Progenitor cell of endocrine pancreas (in vitro differentiated cells): ENCODE measurements at regions not wholly inside any gene's neighbourhood (a gene's known extent, or its start where the extent isn't known, plus 50 kb on each side); places are given as distances from the start of the nearest gene placed in this dataset.

ENCODE experiments used
- DNase-seq: peaks from one replicate; pipeline ENCODE4 v3.0.0; 2021; ENCODE audit warnings: low spot score; ENCODE audit not compliant: unreplicated experiment
- H3K27ac Mint-ChIP-seq: 2 replicates; pipeline ENCODE4 v1.8.0; 2021; ENCODE audit warnings: mild to moderate bottlenecking, moderate library complexity, mixed read lengths
- H3K27me3 Mint-ChIP-seq: 2 replicates; pipeline ENCODE4 v1.8.0; 2021; ENCODE audit warnings: mixed read lengths
- H3K36me3 Mint-ChIP-seq: 2 replicates; pipeline ENCODE4 v1.8.0; 2022; ENCODE audit warnings: mixed read lengths; ENCODE audit not compliant: insufficient read depth
- H3K4me1 Mint-ChIP-seq: 2 replicates; pipeline ENCODE4 v1.8.0; 2021; ENCODE audit warnings: low read depth, mixed read lengths
- H3K4me3 Mint-ChIP-seq: 2 replicates; pipeline ENCODE4 v1.8.0; 2021; ENCODE audit warnings: low read depth, mild to moderate bottlenecking, moderate library complexity, mixed read lengths
- H3K9me3 Mint-ChIP-seq: 2 replicates; pipeline ENCODE4 v1.8.0; 2021; ENCODE audit warnings: low read depth, mixed read lengths
- CTCF ChIP-seq: fragments of 200-600 bp; sonication (generic); IDR thresholded peaks from one replicate; pipeline ENCODE4 v1.5.0; 2021; ENCODE audit warnings: antibody characterized with exemption, mild to moderate bottlenecking; ENCODE audit not compliant: unreplicated experiment

GRCh38 chr5:1685066-1685465 lies 114.6 kb downstream of the MRPL36 start:
- TF ChIP-seq CTCF: no peak
- H3K9me3 Mint-ChIP-seq: peaks cover 11% of the 10 kb centered on the region
- peaks cover 18% of the 10 kb centered on the region for H3K27me3 Mint-ChIP-seq
- no peaks in the 10 kb centered on the region for H3K4me1 Mint-ChIP-seq
- no peak for DNase-seq
- peaks cover 3% of the 10 kb centered on the region for H3K36me3 Mint-ChIP-seq
- H3K27ac Mint-ChIP-seq: no peak overlapping the region
- no peak overlapping the region for H3K4me3 Mint-ChIP-seq

GRCh38 chr5:1681955-1682354 lies 117.7 kb downstream of the MRPL36 start:
- H3K36me3 Mint-ChIP-seq: no peaks in the 10 kb centered on the region
- H3K27ac Mint-ChIP-seq: no peak overlapping the region
- no peak for TF ChIP-seq CTCF
- no peak for DNase-seq
- H3K4me1 Mint-ChIP-seq: no peaks in the 10 kb centered on the region
- H3K4me3 Mint-ChIP-seq: no peak overlapping the region
- H3K27me3 Mint-ChIP-seq: peaks cover 19% of the 10 kb centered on the region
- H3K9me3 Mint-ChIP-seq: peaks cover 19% of the 10 kb centered on the region

- TF ChIP-seq CTCF: no peak
- no peak for DNase-seq
- Mint-ChIP-seq H3K27ac (no peak overlapping the region), H3K27me3 (peaks cover 60% of the 10 kb centered on the region), H3K4me1 (peaks cover 5% of the 10 kb centered on the region), H3K36me3 (no peaks in the 10 kb centered on the region), H3K9me3 (peaks cover 2% of the 10 kb centered on the region), H3K4me3 (no peak overlapping the region)
These were observed 126.5 kb downstream of the MRPL36 start for GRCh38 chr5:1673042-1673677.

GRCh38 chr5:1672396-1672795 lies 127.2 kb downstream of the MRPL36 start:
- DNase-seq: no peak
- peaks cover 60% of the 10 kb centered on the region for H3K27me3 Mint-ChIP-seq
- no peak overlapping the region for H3K27ac Mint-ChIP-seq
- peaks cover 7% of the 10 kb centered on the region for H3K4me1 Mint-ChIP-seq
- H3K4me3 Mint-ChIP-seq: no peak overlapping the region
- peak; percentile 13 for TF ChIP-seq CTCF
- no peaks in the 10 kb centered on the region for H3K36me3 Mint-ChIP-seq
- H3K9me3 Mint-ChIP-seq: no peaks in the 10 kb centered on the region

GRCh38 chr5:1671351-1671750 lies 128.3 kb downstream of the MRPL36 start:
- no peak for TF ChIP-seq CTCF
- H3K36me3 Mint-ChIP-seq: no peaks in the 10 kb centered on the region
- no peaks in the 10 kb centered on the region for H3K9me3 Mint-ChIP-seq
- H3K27me3 Mint-ChIP-seq: peaks cover 60% of the 10 kb centered on the region
- peaks cover 7% of the 10 kb centered on the region for H3K4me1 Mint-ChIP-seq
- no peak overlapping the region for H3K27ac Mint-ChIP-seq
- DNase-seq: no peak
- H3K4me3 Mint-ChIP-seq: no peak overlapping the region
